Ishikawa (cell line): ENCODE measurements at regions not wholly inside any gene's neighbourhood (a gene's known extent, or its start where the extent isn't known, plus 50 kb on each side); places are given as distances from the start of the nearest gene placed in this dataset.

ENCODE experiments used
- CEBPB ChIP-seq: IDR thresholded peaks from 2 replicates; pipeline ENCODE4 v1.6.1; 2012
- CREB1 ChIP-seq: IDR thresholded peaks from 2 replicates; pipeline ENCODE4 v1.6.1; 2012; ENCODE audit warnings: low read depth
- EGR1 ChIP-seq: IDR thresholded peaks from 2 replicates; pipeline ENCODE4 v1.6.1; 2012
- EP300 ChIP-seq: IDR thresholded peaks from 2 replicates; pipeline ENCODE4 v1.6.1; 2012; ENCODE audit warnings: borderline replicate concordance
- FOXM1 ChIP-seq: IDR thresholded peaks from 2 replicates; pipeline ENCODE4 v1.6.1; 2012; ENCODE audit warnings: low read depth, borderline replicate concordance
- NFIC ChIP-seq: IDR thresholded peaks from 2 replicates; pipeline ENCODE4 v1.6.1; 2012
- RAD21 ChIP-seq: IDR thresholded peaks from 2 replicates; pipeline ENCODE4 v1.6.1; 2012; ENCODE audit warnings: low read depth
- TAF1 ChIP-seq: IDR thresholded peaks from 2 replicates; pipeline ENCODE4 v1.6.1; 2012; ENCODE audit warnings: low read depth, mild to moderate bottlenecking
- TCF12 ChIP-seq: IDR thresholded peaks from 2 replicates; pipeline ENCODE4 v1.6.1; 2012; ENCODE audit warnings: low read depth
- TEAD4 ChIP-seq: IDR thresholded peaks from 2 replicates; pipeline ENCODE4 v1.6.1; 2012
- YY1 ChIP-seq: IDR thresholded peaks from 2 replicates; pipeline ENCODE4 v1.6.1; 2012; ENCODE audit warnings: low read depth
- ZBTB7A ChIP-seq: IDR thresholded peaks from 2 replicates; pipeline ENCODE4 v1.6.1; 2012; ENCODE audit warnings: low read depth
- TF ChIP-seq, protein P1 (sequence below): IDR thresholded peaks from 2 replicates; pipeline ENCODE4 v1.6.1; 2012
- TF ChIP-seq, protein P2 (sequence below): IDR thresholded peaks from 2 replicates; pipeline ENCODE4 v1.6.1; 2012; ENCODE audit warnings: low read depth, mild to moderate bottlenecking
- TF ChIP-seq, protein P3 (sequence below): IDR thresholded peaks from 2 replicates; pipeline ENCODE4 v1.6.1; 2012

DNA sequence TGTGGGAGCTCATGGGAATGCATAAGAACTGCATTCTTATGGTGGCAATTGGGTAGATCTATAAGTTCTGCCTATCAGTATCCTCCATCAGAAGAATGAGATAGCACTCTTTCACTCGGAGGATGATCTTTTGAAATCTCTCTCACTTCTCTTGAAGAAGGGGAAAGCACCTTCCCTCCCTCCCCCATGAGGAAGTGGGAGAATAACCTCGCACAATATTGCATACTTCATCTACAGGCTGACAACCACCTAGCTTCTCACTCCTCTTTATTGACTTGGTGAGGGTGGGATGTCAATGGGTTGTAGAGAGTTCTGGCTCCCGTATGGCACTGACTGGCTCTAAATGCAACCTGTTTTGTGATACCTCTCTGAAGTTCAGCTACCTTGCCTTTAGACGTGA lies 146.7 kb upstream of the SPOCK3 start:
- TF ChIP-seq TEAD4 (no peak), NFIC (no peak)
- TF ChIP-seq, protein P1, sequence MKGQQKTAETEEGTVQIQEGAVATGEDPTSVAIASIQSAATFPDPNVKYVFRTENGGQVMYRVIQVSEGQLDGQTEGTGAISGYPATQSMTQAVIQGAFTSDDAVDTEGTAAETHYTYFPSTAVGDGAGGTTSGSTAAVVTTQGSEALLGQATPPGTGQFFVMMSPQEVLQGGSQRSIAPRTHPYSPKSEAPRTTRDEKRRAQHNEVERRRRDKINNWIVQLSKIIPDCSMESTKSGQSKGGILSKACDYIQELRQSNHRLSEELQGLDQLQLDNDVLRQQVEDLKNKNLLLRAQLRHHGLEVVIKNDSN, result no peak

DNA sequence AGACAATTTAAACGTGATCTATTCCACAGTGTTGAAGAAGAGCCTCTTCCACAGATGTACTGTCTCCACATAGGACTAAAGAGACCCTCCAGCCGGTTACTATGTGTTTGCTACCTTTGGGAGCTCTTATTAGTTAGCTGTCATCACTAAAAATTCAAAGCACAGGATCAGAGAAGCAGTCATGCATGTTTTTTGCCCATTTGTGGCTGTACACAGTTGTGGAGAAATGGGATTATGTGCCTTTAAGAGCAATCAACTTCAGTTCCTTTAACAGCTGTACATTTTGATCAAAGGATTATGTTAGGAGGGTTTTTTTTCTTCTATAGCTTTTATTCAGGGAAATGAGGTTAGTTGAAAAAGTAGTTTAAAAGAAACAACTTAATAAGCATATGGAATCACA lies 149.0 kb upstream of the SPOCK3 start:
- TF ChIP-seq, protein P2, sequence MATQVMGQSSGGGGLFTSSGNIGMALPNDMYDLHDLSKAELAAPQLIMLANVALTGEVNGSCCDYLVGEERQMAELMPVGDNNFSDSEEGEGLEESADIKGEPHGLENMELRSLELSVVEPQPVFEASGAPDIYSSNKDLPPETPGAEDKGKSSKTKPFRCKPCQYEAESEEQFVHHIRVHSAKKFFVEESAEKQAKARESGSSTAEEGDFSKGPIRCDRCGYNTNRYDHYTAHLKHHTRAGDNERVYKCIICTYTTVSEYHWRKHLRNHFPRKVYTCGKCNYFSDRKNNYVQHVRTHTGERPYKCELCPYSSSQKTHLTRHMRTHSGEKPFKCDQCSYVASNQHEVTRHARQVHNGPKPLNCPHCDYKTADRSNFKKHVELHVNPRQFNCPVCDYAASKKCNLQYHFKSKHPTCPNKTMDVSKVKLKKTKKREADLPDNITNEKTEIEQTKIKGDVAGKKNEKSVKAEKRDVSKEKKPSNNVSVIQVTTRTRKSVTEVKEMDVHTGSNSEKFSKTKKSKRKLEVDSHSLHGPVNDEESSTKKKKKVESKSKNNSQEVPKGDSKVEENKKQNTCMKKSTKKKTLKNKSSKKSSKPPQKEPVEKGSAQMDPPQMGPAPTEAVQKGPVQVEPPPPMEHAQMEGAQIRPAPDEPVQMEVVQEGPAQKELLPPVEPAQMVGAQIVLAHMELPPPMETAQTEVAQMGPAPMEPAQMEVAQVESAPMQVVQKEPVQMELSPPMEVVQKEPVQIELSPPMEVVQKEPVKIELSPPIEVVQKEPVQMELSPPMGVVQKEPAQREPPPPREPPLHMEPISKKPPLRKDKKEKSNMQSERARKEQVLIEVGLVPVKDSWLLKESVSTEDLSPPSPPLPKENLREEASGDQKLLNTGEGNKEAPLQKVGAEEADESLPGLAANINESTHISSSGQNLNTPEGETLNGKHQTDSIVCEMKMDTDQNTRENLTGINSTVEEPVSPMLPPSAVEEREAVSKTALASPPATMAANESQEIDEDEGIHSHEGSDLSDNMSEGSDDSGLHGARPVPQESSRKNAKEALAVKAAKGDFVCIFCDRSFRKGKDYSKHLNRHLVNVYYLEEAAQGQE, result no peak
- TF ChIP-seq, protein P3, sequence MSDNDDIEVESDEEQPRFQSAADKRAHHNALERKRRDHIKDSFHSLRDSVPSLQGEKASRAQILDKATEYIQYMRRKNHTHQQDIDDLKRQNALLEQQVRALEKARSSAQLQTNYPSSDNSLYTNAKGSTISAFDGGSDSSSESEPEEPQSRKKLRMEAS, result no peak
- TF ChIP-seq CREB1, result no peak
- no peak for TF ChIP-seq CEBPB
- no peak for TF ChIP-seq RAD21
- no peak for TF ChIP-seq NFIC
- TF ChIP-seq YY1, result no peak
- TF ChIP-seq EP300, result no peak
- no peak for TF ChIP-seq TCF12
- TF ChIP-seq ZBTB7A, result no peak
- TF ChIP-seq EGR1, result no peak

DNA sequence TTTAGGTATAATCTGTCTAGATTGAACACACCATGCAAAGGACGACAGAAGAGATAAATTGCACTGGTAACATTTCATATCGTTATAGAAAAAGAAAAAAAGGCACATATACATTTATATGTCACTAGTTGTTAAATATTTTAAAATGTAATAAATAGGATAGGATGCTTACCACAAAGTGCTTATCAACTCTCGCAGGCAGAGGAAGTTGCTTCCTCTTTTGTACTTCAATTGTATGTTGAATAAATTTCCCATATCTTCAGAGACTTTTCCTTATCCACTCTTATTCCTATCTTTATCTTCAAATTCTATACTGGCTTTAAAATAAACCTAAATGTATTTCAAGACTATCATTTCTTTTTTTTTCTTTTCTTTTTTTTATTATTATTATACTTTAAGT lies 163.3 kb upstream of the SPOCK3 start:
- TF ChIP-seq TCF12, result no peak
- no peak for TF ChIP-seq CEBPB
- TF ChIP-seq EGR1, result no peak
- TF ChIP-seq FOXM1, result no peak
- TF ChIP-seq, protein P1, result no peak
- no peak for TF ChIP-seq YY1
- TF ChIP-seq, protein P2, result no peak
- TF ChIP-seq TAF1, result no peak
- no peak for TF ChIP-seq ZBTB7A
- TF ChIP-seq RAD21, result no peak
- TF ChIP-seq CREB1, result no peak
- no peak for TF ChIP-seq EP300
- no peak for TF ChIP-seq NFIC

DNA sequence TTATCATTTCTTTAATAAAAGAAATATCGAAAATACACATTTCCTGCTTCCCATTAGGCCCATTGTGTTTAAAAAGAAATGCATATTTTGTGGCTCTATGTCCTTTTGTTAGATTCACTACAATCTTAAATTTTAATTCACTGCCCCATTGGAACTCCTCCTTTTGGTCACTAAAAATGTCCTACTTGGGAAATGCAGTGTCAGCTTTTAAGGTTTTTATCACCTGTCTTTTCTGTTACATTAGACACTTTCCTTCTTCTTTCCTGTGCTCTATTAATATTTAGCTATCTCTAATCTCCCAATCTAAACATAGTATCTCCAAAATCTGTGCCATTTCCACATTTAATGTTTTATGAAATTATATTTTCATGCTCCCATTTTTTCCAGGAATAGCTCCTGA lies 164.9 kb upstream of the SPOCK3 start:
- no peak for TF ChIP-seq NFIC
- TF ChIP-seq YY1, result no peak
- no peak for TF ChIP-seq EP300
- TF ChIP-seq EGR1, result no peak
- TF ChIP-seq ZBTB7A, result no peak
- TF ChIP-seq RAD21, result no peak
- TF ChIP-seq, protein P1, result no peak
- TF ChIP-seq, protein P2, result no peak
- TF ChIP-seq, protein P3, result no peak
- no peak for TF ChIP-seq TAF1
- TF ChIP-seq TCF12, result no peak
- TF ChIP-seq CREB1, result no peak
- no peak for TF ChIP-seq CEBPB
- no peak for TF ChIP-seq TEAD4
- no peak for TF ChIP-seq FOXM1
